HepG2 (cell line): ENCODE measurements at regions not wholly inside any gene's neighbourhood (a gene's known extent, or its start where the extent isn't known, plus 50 kb on each side); places are given as distances from the start of the nearest gene placed in this dataset.

ENCODE experiments used
- ETV6 ChIP-seq: sonication (generic); formaldehyde crosslinking; conservative IDR thresholded peaks from 2 replicates; pipeline ENCODE4 v1.4.0; 2020; ENCODE audit warnings: missing genetic modification reagents
- KLF13 ChIP-seq: sonication (generic); formaldehyde crosslinking; IDR thresholded peaks from 2 replicates; pipeline ENCODE4 v1.4.0; 2020; ENCODE audit warnings: mild to moderate bottlenecking, missing genetic modification reagents
- MLLT10 ChIP-seq: sonication (generic); formaldehyde crosslinking; IDR thresholded peaks from 2 replicates; pipeline ENCODE4 v1.4.0; 2020; ENCODE audit warnings: missing genetic modification reagents
- NBN ChIP-seq: fragments of 450-650 bp; conservative IDR thresholded peaks from 2 replicates; pipeline ENCODE4 v1.6.1; 2017
- SIN3B ChIP-seq: fragments of 150-350 bp; IDR thresholded peaks from 2 replicates; pipeline ENCODE4 v1.6.1; 2014; ENCODE audit warnings: low read length
- SYNCRIP ChIP-seq: fragments of 200-400 bp; formaldehyde crosslinking; IDR thresholded peaks from 2 replicates; pipeline ENCODE4 v1.6.1; 2018; ENCODE audit warnings: mild to moderate bottlenecking, low read depth, low read length; ENCODE audit not compliant: insufficient read depth
- ZNF30 ChIP-seq: sonication (generic); formaldehyde crosslinking; IDR thresholded peaks from 2 replicates; pipeline ENCODE4 v1.5.0; 2020; ENCODE audit warnings: mild to moderate bottlenecking, missing genetic modification reagents
- ZSCAN25 ChIP-seq: sonication (generic); formaldehyde crosslinking; IDR thresholded peaks from 2 replicates; pipeline ENCODE4 v1.8.0; 2022; ENCODE audit warnings: mild to moderate bottlenecking, missing genetic modification reagents
- TF ChIP-seq, protein P1 (sequence below): sonication (generic); formaldehyde crosslinking; IDR thresholded peaks from 2 replicates; pipeline ENCODE4 v1.4.0; 2020; ENCODE audit warnings: missing genetic modification reagents
- TF ChIP-seq, protein P2 (sequence below): sonication (generic); formaldehyde crosslinking; IDR thresholded peaks from 2 replicates; pipeline ENCODE4 v1.4.0; 2020; ENCODE audit warnings: missing genetic modification reagents
- TF ChIP-seq, protein P3 (sequence below): sonication (generic); formaldehyde crosslinking; IDR thresholded peaks from 2 replicates; pipeline ENCODE4 v1.4.0; 2020; ENCODE audit warnings: missing genetic modification reagents
- TF ChIP-seq, protein P4 (sequence below): fragments of 450-650 bp; IDR thresholded peaks from 2 replicates; pipeline ENCODE4 v1.6.1; 2016
- TF ChIP-seq, protein P5 (sequence below): IDR thresholded peaks from 2 replicates; pipeline ENCODE4 v1.6.1; 2018; ENCODE audit warnings: missing genetic modification reagents, mild to moderate bottlenecking, missing compliant biosample characterization

DNA sequence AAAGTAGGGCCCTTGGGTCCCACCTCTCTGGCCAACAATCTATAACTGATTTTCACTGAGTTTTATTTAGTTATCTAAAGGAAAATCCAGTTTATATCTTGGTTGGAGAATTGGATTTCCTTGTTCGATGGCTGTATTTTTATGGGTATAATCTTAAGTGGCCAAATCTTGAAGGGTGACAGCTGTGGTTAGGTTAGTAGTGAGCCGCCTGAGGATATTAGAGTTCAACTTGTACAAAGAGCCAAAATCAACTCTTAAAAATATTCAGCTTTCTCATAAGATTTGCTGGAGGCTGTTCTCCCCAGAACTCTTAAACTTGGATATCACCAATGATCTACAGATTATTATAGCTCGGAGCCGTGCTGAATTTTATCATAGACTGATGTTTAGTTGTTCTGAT is 54.6 kb upstream of the UNC5C start (continued):
- TF ChIP-seq, protein P1, sequence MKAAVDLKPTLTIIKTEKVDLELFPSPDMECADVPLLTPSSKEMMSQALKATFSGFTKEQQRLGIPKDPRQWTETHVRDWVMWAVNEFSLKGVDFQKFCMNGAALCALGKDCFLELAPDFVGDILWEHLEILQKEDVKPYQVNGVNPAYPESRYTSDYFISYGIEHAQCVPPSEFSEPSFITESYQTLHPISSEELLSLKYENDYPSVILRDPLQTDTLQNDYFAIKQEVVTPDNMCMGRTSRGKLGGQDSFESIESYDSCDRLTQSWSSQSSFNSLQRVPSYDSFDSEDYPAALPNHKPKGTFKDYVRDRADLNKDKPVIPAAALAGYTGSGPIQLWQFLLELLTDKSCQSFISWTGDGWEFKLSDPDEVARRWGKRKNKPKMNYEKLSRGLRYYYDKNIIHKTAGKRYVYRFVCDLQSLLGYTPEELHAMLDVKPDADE: no peak
- TF ChIP-seq KLF13 (no peak), ZSCAN25 (CRISPR knock-in tag) (no peak), MLLT10 (CRISPR knock-in tag) (no peak), ZNF30 (CRISPR knock-in tag) (no peak), SYNCRIP (no peak), NBN (no peak), SIN3B (no peak), ETV6 (CRISPR knock-in tag) (no peak)
- TF ChIP-seq, protein P2, sequence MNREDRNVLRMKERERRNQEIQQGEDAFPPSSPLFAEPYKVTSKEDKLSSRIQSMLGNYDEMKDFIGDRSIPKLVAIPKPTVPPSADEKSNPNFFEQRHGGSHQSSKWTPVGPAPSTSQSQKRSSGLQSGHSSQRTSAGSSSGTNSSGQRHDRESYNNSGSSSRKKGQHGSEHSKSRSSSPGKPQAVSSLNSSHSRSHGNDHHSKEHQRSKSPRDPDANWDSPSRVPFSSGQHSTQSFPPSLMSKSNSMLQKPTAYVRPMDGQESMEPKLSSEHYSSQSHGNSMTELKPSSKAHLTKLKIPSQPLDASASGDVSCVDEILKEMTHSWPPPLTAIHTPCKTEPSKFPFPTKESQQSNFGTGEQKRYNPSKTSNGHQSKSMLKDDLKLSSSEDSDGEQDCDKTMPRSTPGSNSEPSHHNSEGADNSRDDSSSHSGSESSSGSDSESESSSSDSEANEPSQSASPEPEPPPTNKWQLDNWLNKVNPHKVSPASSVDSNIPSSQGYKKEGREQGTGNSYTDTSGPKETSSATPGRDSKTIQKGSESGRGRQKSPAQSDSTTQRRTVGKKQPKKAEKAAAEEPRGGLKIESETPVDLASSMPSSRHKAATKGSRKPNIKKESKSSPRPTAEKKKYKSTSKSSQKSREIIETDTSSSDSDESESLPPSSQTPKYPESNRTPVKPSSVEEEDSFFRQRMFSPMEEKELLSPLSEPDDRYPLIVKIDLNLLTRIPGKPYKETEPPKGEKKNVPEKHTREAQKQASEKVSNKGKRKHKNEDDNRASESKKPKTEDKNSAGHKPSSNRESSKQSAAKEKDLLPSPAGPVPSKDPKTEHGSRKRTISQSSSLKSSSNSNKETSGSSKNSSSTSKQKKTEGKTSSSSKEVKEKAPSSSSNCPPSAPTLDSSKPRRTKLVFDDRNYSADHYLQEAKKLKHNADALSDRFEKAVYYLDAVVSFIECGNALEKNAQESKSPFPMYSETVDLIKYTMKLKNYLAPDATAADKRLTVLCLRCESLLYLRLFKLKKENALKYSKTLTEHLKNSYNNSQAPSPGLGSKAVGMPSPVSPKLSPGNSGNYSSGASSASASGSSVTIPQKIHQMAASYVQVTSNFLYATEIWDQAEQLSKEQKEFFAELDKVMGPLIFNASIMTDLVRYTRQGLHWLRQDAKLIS (CRISPR knock-in tag): no peak
- TF ChIP-seq, protein P3, sequence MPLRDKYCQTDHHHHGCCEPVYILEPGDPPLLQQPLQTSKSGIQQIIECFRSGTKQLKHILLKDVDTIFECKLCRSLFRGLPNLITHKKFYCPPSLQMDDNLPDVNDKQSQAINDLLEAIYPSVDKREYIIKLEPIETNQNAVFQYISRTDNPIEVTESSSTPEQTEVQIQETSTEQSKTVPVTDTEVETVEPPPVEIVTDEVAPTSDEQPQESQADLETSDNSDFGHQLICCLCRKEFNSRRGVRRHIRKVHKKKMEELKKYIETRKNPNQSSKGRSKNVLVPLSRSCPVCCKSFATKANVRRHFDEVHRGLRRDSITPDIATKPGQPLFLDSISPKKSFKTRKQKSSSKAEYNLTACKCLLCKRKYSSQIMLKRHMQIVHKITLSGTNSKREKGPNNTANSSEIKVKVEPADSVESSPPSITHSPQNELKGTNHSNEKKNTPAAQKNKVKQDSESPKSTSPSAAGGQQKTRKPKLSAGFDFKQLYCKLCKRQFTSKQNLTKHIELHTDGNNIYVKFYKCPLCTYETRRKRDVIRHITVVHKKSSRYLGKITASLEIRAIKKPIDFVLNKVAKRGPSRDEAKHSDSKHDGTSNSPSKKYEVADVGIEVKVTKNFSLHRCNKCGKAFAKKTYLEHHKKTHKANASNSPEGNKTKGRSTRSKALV (CRISPR knock-in tag): no peak
- TF ChIP-seq, protein P4, sequence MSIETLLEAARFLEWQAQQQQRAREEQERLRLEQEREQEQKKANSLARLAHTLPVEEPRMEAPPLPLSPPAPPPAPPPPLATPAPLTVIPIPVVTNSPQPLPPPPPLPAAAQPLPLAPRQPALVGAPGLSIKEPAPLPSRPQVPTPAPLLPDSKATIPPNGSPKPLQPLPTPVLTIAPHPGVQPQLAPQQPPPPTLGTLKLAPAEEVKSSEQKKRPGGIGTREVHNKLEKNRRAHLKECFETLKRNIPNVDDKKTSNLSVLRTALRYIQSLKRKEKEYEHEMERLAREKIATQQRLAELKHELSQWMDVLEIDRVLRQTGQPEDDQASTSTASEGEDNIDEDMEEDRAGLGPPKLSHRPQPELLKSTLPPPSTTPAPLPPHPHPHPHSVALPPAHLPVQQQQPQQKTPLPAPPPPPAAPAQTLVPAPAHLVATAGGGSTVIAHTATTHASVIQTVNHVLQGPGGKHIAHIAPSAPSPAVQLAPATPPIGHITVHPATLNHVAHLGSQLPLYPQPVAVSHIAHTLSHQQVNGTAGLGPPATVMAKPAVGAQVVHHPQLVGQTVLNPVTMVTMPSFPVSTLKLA: no peak
- TF ChIP-seq, protein P5, sequence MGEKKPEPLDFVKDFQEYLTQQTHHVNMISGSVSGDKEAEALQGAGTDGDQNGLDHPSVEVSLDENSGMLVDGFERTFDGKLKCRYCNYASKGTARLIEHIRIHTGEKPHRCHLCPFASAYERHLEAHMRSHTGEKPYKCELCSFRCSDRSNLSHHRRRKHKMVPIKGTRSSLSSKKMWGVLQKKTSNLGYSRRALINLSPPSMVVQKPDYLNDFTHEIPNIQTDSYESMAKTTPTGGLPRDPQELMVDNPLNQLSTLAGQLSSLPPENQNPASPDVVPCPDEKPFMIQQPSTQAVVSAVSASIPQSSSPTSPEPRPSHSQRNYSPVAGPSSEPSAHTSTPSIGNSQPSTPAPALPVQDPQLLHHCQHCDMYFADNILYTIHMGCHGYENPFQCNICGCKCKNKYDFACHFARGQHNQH (CRISPR knock-in tag): no peak
